Left ventricle myocardium superior (tissue), 1 donor: ENCODE measurements at regions not wholly inside any gene's neighbourhood (a gene's known extent, or its start where the extent isn't known, plus 50 kb on each side); places are given as distances from the start of the nearest gene placed in this dataset.
"Not testable (repeated sequence)": the region's sequence is repeated elsewhere in the genome, so short reads cannot be mapped to it uniquely, and the experiment has no call there.

Experiments
- ATAC-seq: fragments of 200-7000 bp; cut with Tn5 transposase; one replicate; pipeline ENCODE4 v1.9.1; 2020; ENCODE audit warnings: mild to moderate bottlenecking, moderate library complexity
- DNase-seq: peaks from one replicate; pipeline ENCODE4 v3.0.0-alpha.2; 2020
- intact Hi-C: fragments of 100-400 bp; cut with micrococcal nuclease; formaldehyde crosslinking; loops from one replicate; pipeline ENCODE4 v1.11.0; 2022
- donor health status: DM: no; HTN: yes; CAD: no; lungs with severe emphysema.

- ATAC-seq (no peak), DNase-seq (no peak)
- intact Hi-C loops: no loop called here
Observed at GRCh38 chr22:19655399-19655798, 58.9 kb upstream of the SEPTIN5 start.

DNA sequence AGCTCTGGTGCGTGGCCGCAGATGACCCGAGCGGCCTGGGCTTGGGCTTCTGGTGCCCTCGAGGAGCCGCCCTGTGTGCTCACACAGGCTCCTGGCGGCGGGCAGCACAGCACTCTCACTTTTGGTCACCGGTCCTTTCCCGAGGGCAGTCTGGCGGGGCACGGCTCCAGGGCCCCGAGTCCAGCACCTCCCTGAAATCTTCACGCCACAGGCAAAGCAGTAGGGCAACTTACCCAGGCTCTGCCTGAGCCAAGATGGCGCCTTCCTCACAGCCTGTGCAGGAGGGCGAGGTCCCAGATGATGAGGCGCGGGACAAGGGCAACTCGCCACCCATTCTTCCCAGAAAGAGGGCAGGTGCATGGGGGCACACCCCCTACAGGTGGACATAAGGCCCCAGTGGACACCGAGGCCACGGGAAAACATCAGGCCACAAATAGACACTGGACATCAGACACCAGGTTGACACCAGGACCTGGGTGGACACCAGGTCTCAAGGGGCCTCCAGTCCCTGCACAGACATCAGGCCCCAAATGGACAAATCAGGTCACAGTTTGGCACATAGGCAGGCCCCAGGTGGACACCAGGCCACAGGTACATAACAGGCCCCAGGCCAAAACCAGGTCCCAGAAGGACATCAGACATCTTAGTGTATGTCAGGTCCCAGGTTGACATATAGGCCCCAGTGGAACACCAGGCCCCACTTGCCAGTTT lies 57.6 kb upstream of the SEPTIN5 start:
- intact Hi-C loops: no loop called here
- ATAC-seq (no peak), DNase-seq (no peak)

GRCh38 chr22:19657252-19658056 lies 56.8 kb upstream of the SEPTIN5 start:
- intact Hi-C loops: no loop called here
- DNase-seq: no peak
- ATAC-seq: no peak

- no peak for DNase-seq
- intact Hi-C loops: no loop called here
Observed at GRCh38 chr22:19658057-19658966, 56.0 kb upstream of the SEPTIN5 start.

GRCh38 chr22:19658967-19659804 lies 55.1 kb upstream of the SEPTIN5 start:
- no peak for DNase-seq
- no peak for ATAC-seq
- intact Hi-C loops: no loop called here

More at GRCh38 chr22:19658057-19658966, 56.0 kb upstream of the SEPTIN5 start:
- ATAC-seq: no peak

DNA sequence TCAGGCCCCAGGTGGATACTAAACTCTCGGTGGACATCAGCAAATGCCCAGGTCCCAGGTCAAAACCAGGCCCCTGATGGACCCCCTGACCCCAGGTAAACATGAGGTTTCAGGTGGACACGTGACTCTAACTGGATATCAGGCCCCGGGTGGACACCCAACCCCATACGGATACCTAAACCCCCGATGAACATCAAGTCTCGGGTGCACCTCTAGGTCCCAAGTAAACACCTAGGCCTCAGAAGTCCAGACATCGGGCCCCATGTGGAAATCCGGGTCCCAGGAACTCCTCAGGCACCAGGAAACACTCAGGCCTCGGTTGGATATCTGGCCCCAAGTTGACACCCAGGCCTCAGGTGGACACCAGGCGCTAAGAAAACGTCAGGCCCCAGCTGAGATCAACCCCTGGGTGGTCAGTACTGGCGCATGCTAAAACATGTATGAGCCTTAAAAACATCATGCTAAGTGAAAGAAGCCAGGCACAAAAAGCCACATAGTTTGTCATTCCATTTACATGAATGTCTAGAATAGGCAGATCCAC lies 54.4 kb upstream of the SEPTIN5 start:
- intact Hi-C loops: no loop called here
- DNase-seq: no peak
- no peak for ATAC-seq

DNA sequence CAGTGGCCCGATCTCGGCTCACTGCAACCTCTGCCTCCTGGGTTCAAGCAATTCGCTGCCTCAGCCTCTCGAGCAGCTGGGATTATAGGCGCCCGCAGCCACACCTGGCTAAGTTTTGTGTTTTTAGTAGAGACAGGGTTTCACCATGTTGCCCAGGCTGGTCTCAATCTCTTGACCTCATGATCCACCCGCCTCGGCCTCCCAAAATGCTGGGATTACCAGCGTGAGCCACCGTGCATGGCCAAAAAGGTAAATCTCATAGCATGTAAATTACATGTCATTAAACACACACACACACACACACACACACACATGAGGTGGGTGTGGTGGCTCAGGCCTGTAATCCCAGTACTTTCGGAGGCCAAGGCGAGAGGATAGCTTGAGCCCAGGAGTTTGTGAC lies 53.7 kb upstream of the SEPTIN5 start:
- ATAC-seq, DNase-seq, intact Hi-C loops: not testable (repeated sequence)

- ATAC-seq: no peak
- intact Hi-C loops: no loop called here
Observed at GRCh38 chr22:19661156-19661555, 53.1 kb upstream of the SEPTIN5 start.

GRCh38 chr22:19662049-19662684 lies 52.1 kb upstream of the SEPTIN5 start:
- ATAC-seq, DNase-seq, intact Hi-C loops: not testable (repeated sequence)

More at GRCh38 chr22:19661156-19661555, 53.1 kb upstream of the SEPTIN5 start:
- DNase-seq: no peak

DNA sequence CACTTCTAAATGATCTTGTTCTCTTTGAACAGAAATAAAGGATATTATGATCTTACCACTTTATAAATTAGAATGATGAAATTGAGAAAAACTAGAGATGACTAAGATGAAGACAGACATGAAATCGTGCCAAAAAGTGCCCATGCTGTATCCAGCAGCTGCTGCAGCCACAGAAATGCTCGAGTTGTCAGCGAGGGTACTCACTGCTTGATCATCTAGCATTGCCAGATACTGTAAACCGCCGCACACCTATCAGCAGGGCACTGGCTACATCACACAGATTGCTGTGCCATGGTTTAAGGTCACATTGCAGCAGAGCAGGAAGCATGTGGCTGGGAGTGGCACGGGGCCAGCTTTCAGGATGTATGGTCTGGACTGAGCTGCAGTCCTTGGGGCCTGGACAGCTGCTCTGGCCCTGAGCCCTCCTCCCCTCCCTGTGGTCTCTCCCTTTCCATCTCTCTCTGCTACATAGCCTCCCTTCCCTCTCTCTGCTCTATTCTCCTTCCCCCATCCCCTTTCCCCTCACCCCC lies 51.0 kb upstream of the SEPTIN5 start:
- peak; percentile 86 for ATAC-seq
- intact Hi-C loops: no loop called here
- DNase-seq: peak; percentile 86

DNA sequence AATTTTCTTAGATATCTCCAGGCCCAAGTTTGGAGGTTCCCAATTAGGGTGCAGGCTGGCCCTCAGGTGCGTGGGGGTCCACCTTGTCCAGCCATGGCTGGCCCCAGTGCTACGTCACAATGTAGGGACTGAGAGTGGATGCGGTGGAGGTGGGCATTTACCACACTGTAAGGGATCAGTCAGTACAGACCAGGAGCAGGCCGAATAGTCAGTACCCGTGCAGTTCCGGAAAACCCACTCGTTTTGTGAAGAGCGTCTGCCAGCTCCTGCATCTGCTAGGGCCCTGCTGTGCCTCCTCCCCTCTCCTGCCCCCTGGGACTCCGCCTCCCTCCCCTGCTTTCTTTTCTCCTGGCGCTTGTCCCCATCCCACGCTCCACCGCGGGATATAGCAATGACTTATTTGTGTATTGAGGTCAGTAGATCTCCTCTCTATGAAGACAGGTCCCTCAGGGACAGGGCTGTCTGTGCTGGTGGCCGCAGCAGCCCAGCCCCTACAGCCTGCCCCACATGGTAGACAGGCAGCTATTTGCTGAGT lies 50.4 kb upstream of the SEPTIN5 start:
- peak; percentile 79 for ATAC-seq
- peak; percentile 73 for DNase-seq
- intact Hi-C loops: no loop called here

- intact Hi-C loops: no loop called here
- ATAC-seq: no peak
- DNase-seq: no peak
Observed at GRCh38 chr22:19664406-19664805, 49.9 kb upstream of the SEPTIN5 start.
